ENCODE measurements at regions not wholly inside any gene's neighbourhood (a gene's known extent, or its start where the extent isn't known, plus 50 kb on each side); places are given as distances from the start of the nearest gene placed in this dataset.

DNA sequence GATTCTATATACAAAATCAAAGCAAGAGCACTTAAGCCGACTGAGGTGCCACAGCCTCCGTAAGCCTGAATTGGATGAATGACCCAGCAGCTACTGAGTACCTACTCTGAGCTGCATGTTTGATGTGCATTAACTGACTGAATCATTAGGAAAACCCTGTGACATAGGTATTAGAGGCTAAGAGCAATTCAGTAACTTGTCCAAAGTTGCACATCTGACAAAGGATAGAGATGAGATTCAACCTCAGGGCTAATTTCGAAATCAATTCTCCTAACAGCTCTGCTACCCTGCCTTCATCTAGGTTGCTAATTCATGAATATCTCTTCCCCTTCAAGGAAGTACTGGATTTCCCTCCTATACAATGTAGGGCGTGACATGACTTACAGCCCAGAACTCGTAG, 89.1 kb upstream of the GLIS3 start:
- TF ChIP-seq POLR2A (IDR thresholded peaks at IDR 0.05) (no peak), CTCF (IDR thresholded peaks at IDR 0.05) (no peak)
